ENCODE measurements at regions not wholly inside any gene's neighbourhood (a gene's known extent, or its start where the extent isn't known, plus 50 kb on each side); places are given as distances from the start of the nearest gene placed in this dataset.
A peak's percentile ranks its signal among the peaks of the same experiment; 100 is the strongest.

GRCh38 chr9:129327552-129328328 is 149.7 kb upstream of the IER5L start:
- DNase-seq (ENCODE audit: low spot score): no peak
- Histone ChIP-seq H3K27ac (ENCODE audit: poor library complexity, severe bottlenecking) (no peak overlapping the region), H3K4me1 (ENCODE audit: insufficient read depth, poor library complexity, severe bottlenecking) (peaks cover 6% of the 10 kb centered on the region), H3K27me3 (ENCODE audit: insufficient read depth, poor library complexity, severe bottlenecking) (no peaks in the 10 kb centered on the region), H3K36me3 (ENCODE audit: low read depth) (no peaks in the 10 kb centered on the region), H3K9me3 (ENCODE audit: severe bottlenecking) (no peaks in the 10 kb centered on the region), H3K4me3 (ENCODE audit: severe bottlenecking) (no peak overlapping the region)
- no peak for ATAC-seq (ENCODE audit: low read depth)
- TF ChIP-seq CTCF (IDR thresholded peaks at IDR 0.05; ENCODE audit: poor library complexity, severe bottlenecking): no peak

GRCh38 chr9:129326061-129327005 is 148.3 kb upstream of the IER5L start:
- Histone ChIP-seq H3K4me1 (ENCODE audit: insufficient read depth, poor library complexity, severe bottlenecking) (no peaks in the 10 kb centered on the region), H3K27me3 (ENCODE audit: insufficient read depth, poor library complexity, severe bottlenecking) (no peaks in the 10 kb centered on the region), H3K4me3 (ENCODE audit: severe bottlenecking) (no peak overlapping the region), H3K9me3 (ENCODE audit: severe bottlenecking) (no peaks in the 10 kb centered on the region), H3K36me3 (ENCODE audit: low read depth) (no peaks in the 10 kb centered on the region), H3K27ac (ENCODE audit: poor library complexity, severe bottlenecking) (no peak overlapping the region)
- no peak for ATAC-seq (ENCODE audit: low read depth)
- TF ChIP-seq CTCF (IDR thresholded peaks at IDR 0.05; ENCODE audit: poor library complexity, severe bottlenecking): no peak
- DNase-seq (ENCODE audit: low spot score): no peak

GRCh38 chr9:129324808-129325502 is 146.9 kb upstream of the IER5L start:
- Histone ChIP-seq H3K9me3 (ENCODE audit: severe bottlenecking) (no peaks in the 10 kb centered on the region), H3K27ac (ENCODE audit: poor library complexity, severe bottlenecking) (no peak overlapping the region), H3K4me1 (ENCODE audit: insufficient read depth, poor library complexity, severe bottlenecking) (peaks cover 4% of the 10 kb centered on the region), H3K4me3 (ENCODE audit: severe bottlenecking) (no peak overlapping the region), H3K36me3 (ENCODE audit: low read depth) (no peaks in the 10 kb centered on the region), H3K27me3 (ENCODE audit: insufficient read depth, poor library complexity, severe bottlenecking) (no peaks in the 10 kb centered on the region)
- no peak for TF ChIP-seq CTCF (IDR thresholded peaks at IDR 0.05; ENCODE audit: poor library complexity, severe bottlenecking)
- DNase-seq (ENCODE audit: low spot score) (no peak), ATAC-seq (ENCODE audit: low read depth) (no peak)

GRCh38 chr9:129323999-129324553 is 146.0 kb upstream of the IER5L start:
- ATAC-seq (ENCODE audit: low read depth): no peak
- DNase-seq (ENCODE audit: low spot score): peak; percentile 33
- Histone ChIP-seq H3K27me3 (ENCODE audit: insufficient read depth, poor library complexity, severe bottlenecking) (no peaks in the 10 kb centered on the region), H3K9me3 (ENCODE audit: severe bottlenecking) (no peaks in the 10 kb centered on the region), H3K36me3 (ENCODE audit: low read depth) (no peaks in the 10 kb centered on the region), H3K4me1 (ENCODE audit: insufficient read depth, poor library complexity, severe bottlenecking) (peaks cover 4% of the 10 kb centered on the region), H3K4me3 (ENCODE audit: severe bottlenecking) (no peak overlapping the region), H3K27ac (ENCODE audit: poor library complexity, severe bottlenecking) (no peak overlapping the region)
- TF ChIP-seq CTCF (IDR thresholded peaks at IDR 0.05; ENCODE audit: poor library complexity, severe bottlenecking): no peak

Data from RWPE2 (cell line).